ENCODE measurements at regions not wholly inside any gene's neighbourhood (a gene's known extent, or its start where the extent isn't known, plus 50 kb on each side); places are given as distances from the start of the nearest gene placed in this dataset.

DNA sequence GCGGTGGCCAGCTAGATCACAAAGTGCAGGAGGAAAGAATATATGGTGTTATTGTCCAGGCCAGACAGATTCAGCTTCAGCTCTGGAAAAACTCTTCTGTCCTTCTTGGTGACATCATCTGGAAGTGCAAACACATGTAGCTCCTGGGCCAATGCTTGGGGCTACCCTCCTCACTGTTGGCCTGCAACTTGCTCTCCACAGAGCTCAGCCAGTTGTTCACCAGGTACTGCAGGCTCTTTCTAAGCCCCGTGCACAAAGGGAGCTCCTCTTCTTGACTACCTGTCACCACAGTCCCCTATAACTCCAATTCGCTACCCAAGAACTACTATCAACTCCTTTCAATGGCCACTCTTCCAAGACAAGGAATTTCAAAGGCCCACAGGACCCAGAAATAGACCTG is 1175.9 kb upstream of the CDH9 start:
- no peak for DNase-seq

- DNase-seq = no peak
Measured at GRCh38 chr5:28208356-28208755, 1170.0 kb upstream of the CDH9 start.

DNA sequence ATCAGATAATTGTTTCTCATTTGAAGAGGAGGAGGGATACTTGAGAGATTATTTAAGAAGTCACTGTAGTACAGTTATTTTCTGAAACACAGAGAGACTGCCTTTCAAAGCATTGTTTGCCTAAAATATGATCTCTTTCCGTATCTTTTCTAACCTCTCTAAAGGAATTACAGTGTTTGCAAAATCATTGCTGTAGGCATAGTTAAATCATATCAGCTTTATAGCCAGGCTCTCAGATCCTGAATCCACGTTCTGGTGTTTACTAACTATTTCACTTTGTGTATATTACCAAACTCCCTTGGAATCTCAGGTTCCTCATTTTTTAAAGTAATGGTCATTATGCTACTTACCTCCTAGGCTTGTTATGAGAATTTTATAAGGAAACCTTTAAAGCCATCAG is 1151.6 kb upstream of the CDH9 start:
- no peak for DNase-seq

DNA sequence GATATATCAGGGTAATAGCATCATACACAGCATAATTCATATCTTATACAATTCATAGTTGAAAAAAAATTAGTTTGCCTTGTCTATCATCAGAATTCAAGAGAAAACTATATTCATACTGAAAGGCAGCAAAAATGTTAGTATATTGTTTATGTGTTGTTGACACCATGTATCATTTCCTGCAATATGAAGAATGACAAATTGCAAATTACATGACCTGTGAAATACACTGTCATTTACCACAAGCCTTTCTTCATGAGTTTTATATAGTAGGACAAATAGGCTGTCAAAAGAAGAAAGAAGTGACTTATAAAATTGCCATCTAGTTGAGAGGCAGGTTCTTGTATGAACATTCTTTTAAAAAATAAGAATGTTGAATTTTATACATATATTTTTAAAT is 1136.3 kb upstream of the CDH9 start:
- no peak for DNase-seq

- no peak for DNase-seq
Measured at GRCh38 chr5:28165096-28165495, 1126.7 kb upstream of the CDH9 start.

DNA sequence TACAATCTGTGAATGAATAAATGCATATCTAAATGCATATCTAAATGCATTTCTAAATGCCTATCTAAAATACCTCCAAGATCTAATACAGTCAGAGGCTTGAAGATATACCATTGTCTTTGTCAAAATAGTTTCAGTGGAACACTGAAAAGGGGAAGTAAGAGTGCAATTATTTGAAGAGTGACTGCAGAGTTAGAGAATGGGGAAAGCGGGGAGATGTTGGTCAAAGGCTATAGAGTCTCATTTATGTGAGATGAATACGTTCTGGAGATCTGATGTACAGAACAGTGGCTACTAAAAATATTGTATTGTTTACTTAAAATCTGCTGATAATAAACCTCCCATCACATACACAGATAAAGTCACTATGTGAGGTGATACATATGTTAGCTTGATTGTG is 1126.2 kb upstream of the CDH9 start:
- no peak for DNase-seq

DNA sequence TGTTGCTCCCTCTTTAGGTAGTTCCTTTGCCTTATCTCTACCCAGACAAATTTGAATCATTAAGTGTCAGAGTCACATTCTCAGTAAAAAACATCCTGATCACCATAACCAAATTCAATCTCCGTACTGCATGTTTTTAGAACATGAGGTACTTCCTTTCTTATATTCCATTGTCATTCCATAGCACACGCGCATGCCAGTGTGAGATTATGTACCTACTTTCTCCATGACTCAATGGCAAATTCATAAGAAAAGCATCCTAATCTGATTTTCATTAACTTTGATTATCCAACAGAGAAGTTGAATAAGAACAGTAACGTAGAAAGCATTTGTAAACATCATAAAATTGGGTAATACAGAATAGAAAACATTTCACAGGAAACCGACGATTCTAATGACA is 1118.6 kb upstream of the CDH9 start:
- DNase-seq = no peak

GRCh38 chr5:28143519-28143918 is 1105.1 kb upstream of the CDH9 start:
- DNase-seq = no peak

DNA sequence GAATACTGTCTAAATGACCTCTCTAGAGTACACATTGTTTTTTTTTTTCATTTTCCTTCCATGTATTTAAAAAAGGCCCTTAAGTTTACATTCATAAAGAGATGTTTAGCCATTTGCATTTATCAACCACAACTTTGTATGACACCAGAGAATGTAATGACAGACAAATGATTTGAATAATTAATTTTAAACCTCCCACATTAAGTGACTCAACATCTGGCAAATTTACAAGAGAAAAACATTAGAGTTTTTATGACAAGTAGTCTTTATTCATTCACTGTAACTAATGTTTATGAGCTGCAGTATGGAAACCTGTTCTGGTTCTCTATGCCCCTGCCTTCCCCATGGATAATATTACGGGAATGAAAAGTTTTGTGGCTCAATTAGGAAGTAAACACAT is 1093.8 kb upstream of the CDH9 start:
- no peak for DNase-seq

GRCh38 chr5:28117691-28118090 is 1079.3 kb upstream of the CDH9 start:
- no peak for DNase-seq

GRCh38 chr5:28117273-28117672 is 1078.9 kb upstream of the CDH9 start:
- DNase-seq = no peak

DNA sequence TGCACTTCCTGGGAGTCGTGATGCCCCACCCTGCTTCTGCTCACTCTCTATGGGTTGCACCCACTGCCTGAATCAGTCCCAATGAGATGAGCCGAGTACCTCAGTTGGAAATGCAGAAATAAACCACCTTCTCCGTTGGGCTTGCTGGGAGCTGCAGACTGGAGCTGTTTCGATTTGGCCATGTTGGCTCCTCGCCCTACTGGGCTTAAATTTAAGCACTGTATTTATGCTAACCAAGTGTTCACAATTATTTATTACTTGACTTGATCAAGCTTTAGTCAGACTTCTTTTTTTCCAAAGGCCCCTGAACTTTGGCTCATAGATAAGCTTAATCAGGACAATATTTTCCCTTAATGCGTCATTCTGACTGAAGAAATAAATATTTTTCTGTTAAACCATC is 1072.4 kb upstream of the CDH9 start:
- no peak for DNase-seq

- no peak for DNase-seq
Measured at GRCh38 chr5:28104080-28104479, 1065.7 kb upstream of the CDH9 start.

- DNase-seq = no peak
Measured at GRCh38 chr5:28084069-28084468, 1045.7 kb upstream of the CDH9 start.

DNA sequence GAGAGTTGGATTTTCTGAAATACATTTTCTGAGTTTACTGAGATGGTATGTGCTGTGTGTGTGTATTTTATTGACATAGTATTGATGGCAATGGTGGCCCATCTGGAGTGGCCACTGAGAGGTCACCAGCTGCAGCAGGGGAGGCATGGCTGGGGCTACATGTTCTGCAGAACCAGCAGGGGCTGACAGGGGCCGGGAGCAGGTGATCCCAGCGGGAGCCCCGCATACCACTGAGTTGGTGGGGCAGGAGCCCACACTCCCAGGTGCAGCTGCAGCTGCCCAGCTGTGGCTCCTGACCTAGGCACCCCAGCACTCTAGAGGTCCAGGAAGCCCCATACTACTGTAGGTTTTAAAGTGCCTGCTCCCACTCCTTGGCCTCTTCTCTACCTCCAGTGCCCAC is 1044.2 kb upstream of the CDH9 start:
- DNase-seq = no peak

- no peak for DNase-seq
Measured at GRCh38 chr5:28077291-28078240, 1039.2 kb upstream of the CDH9 start.

DNA sequence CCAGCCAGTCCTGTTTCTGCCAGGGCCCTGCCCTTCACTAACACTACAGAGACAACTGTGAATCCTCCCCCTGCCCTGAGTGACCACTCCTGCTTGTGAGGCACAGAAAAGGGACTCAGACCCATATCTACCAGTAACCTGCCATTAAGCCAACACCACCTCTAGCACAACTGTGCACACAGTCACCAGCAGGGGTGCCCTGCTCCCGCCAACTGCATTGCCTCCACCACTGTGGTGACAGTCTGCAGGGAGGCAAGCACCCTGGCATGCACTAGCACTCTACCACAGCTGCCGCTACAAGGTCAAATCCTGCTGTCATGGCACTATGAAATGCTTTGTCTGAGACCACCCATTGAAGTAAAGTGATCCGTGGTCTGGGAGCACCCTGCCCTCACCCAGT is 1028.5 kb upstream of the CDH9 start:
- no peak for DNase-seq

- no peak for DNase-seq
Measured at GRCh38 chr5:28065656-28066055, 1027.3 kb upstream of the CDH9 start.

DNA sequence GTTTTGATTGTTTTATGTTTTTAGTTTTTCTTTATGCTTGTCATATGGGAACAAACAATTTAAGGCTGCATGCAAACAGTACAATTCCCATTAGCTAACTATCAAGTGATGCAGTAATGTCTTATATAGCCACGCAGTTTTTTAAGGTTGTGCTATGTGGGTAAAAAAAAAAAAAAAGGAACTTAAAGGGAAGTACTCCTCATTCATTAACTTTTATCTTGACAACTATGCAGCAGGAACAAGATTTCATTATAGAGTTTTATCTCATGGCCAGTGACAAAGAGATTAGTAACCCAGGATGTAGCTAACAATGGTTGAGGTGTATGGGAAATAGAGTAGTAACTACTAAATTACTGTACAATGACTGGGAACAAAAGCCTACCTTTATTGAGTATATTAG is 1008.2 kb upstream of the CDH9 start:
- no peak for DNase-seq

GRCh38 chr5:28027851-28028250 is 989.5 kb upstream of the CDH9 start:
- no peak for DNase-seq

- no peak for DNase-seq
Measured at GRCh38 chr5:28017178-28017577, 978.8 kb upstream of the CDH9 start.

GRCh38 chr5:28014779-28015178 is 976.4 kb upstream of the CDH9 start:
- no peak for DNase-seq

GRCh38 chr5:28012538-28012937 is 974.2 kb upstream of the CDH9 start:
- DNase-seq = no peak

DNA sequence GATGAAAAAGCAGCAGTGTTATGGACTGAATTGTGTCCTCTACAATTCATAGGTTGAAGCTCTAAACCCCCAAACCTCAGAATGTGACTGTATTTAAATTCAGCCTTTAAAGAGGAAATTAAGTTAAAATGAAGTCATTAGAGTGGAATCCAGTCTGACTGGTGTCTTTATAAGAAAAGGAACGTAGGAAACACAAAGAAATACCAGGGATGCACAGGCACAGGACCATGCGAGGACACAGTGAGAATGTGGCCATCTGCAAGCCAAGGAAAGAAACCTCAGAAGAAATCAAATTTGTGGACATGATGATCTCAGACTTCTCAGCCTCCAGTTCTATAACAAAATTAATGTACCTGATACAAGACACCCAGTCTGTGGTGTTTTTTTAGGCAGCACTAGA is 971.2 kb upstream of the CDH9 start:
- DNase-seq = no peak

DNA sequence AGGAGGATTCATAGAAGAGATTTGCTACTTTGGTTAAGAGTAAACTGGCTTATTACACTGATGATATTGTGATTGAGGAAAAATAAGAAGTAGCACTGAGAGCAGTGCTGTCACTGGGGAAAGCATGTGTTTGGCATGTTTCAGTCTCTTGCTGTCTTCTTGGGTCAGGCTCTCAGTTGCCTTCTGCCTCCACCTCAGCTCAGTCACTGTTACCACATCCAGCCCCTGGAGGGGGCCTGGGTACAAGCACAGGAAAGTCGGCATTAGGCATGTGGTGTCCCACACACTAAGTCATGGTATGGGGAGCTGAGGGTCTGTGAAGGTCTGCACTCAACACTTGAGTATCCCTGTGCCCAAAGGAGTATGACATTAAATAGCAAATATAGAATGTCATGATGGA is 958.3 kb upstream of the CDH9 start:
- DNase-seq = no peak

Data from NCI-H1092 (cell line).